Nephron progenitor cell (in vitro differentiated cells): ENCODE measurements at regions not wholly inside any gene's neighbourhood (a gene's known extent, or its start where the extent isn't known, plus 50 kb on each side); places are given as distances from the start of the nearest gene placed in this dataset.

Experiments used
- DNase-seq: peaks from one replicate; pipeline ENCODE4 v3.0.0; 2021
- H3K27ac Mint-ChIP-seq: 2 replicates; pipeline ENCODE4 v1.8.0; 2021; ENCODE audit warnings: mild to moderate bottlenecking, moderate library complexity, mixed read lengths
- H3K27me3 Mint-ChIP-seq: 2 replicates; pipeline ENCODE4 v1.8.0; 2021; ENCODE audit warnings: mild to moderate bottlenecking, low read depth, mixed read lengths; ENCODE audit not compliant: poor library complexity
- H3K36me3 Mint-ChIP-seq: 2 replicates; pipeline ENCODE4 v1.8.0; 2021; ENCODE audit warnings: low read depth, mixed read lengths
- H3K4me1 Mint-ChIP-seq: 2 replicates; pipeline ENCODE4 v1.8.0; 2021; ENCODE audit warnings: mixed read lengths
- H3K4me3 Mint-ChIP-seq: 2 replicates; pipeline ENCODE4 v1.8.0; 2021; ENCODE audit warnings: mild to moderate bottlenecking, moderate library complexity, mixed read lengths
- H3K9me3 Mint-ChIP-seq: 2 replicates; pipeline ENCODE4 v1.8.0; 2021; ENCODE audit warnings: mild to moderate bottlenecking, moderate library complexity, mixed read lengths
- TF ChIP-seq, protein P1 (sequence below): fragments of 200-600 bp; sonication (generic); IDR thresholded peaks from 2 replicates; pipeline ENCODE4 v1.5.0; 2021; ENCODE audit warnings: antibody characterized with exemption

DNA sequence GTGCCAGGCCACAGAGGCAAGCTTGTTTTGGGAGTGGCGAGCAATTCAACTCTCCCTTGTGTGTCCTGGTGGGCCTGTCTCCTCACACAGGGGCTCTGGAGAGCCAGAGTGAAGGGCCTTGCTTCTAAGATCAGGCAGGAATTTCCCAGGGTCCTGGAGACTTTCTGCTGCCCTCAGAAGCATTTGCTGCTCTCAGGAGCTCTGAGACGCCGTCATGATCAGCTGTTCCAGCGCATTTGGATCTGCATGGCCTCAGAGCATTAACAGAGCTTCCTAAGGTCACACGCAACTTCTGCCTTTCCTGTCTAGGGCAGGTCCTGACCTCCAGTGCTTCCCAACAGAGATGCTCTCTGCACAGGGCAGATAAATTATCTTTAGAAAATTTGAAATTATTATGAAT is 52.2 kb upstream of the C10orf90 start:
- TF ChIP-seq, protein P1, sequence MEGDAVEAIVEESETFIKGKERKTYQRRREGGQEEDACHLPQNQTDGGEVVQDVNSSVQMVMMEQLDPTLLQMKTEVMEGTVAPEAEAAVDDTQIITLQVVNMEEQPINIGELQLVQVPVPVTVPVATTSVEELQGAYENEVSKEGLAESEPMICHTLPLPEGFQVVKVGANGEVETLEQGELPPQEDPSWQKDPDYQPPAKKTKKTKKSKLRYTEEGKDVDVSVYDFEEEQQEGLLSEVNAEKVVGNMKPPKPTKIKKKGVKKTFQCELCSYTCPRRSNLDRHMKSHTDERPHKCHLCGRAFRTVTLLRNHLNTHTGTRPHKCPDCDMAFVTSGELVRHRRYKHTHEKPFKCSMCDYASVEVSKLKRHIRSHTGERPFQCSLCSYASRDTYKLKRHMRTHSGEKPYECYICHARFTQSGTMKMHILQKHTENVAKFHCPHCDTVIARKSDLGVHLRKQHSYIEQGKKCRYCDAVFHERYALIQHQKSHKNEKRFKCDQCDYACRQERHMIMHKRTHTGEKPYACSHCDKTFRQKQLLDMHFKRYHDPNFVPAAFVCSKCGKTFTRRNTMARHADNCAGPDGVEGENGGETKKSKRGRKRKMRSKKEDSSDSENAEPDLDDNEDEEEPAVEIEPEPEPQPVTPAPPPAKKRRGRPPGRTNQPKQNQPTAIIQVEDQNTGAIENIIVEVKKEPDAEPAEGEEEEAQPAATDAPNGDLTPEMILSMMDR = no peak
- H3K4me1 Mint-ChIP-seq = no peaks in the 10 kb centered on the region
- H3K36me3 Mint-ChIP-seq = no peaks in the 10 kb centered on the region
- H3K27me3 Mint-ChIP-seq = peaks cover 14% of the 10 kb centered on the region
- peaks cover 5% of the 10 kb centered on the region for H3K9me3 Mint-ChIP-seq
- H3K4me3 Mint-ChIP-seq = no peak overlapping the region
- H3K27ac Mint-ChIP-seq = no peak overlapping the region
- DNase-seq = no peak

DNA sequence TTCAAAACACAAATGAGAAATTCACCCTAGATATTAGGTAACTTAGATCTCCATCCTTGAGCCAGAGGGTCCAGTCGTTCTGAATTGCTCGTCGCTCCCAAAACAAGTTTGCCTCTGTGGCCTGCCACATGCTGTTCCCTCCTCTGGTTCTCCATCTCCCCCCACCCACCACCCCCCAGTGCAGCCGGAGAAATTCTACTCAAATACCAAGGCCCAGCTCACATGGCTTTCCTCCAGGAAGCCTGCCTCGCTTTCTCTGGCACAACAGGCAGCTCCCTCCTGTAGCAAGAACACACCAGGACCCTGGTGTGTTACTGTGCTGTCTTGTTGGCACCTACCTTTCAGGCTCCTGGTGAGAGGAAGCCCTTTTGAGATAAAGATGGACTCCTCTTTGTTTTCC is 52.7 kb upstream of the C10orf90 start:
- H3K9me3 Mint-ChIP-seq = peaks cover 8% of the 10 kb centered on the region
- TF ChIP-seq, protein P1 = no peak
- H3K27me3 Mint-ChIP-seq = peaks cover 14% of the 10 kb centered on the region
- no peak overlapping the region for H3K4me3 Mint-ChIP-seq
- no peak for DNase-seq
- no peaks in the 10 kb centered on the region for H3K36me3 Mint-ChIP-seq
- H3K4me1 Mint-ChIP-seq = no peaks in the 10 kb centered on the region
- H3K27ac Mint-ChIP-seq = no peak overlapping the region

DNA sequence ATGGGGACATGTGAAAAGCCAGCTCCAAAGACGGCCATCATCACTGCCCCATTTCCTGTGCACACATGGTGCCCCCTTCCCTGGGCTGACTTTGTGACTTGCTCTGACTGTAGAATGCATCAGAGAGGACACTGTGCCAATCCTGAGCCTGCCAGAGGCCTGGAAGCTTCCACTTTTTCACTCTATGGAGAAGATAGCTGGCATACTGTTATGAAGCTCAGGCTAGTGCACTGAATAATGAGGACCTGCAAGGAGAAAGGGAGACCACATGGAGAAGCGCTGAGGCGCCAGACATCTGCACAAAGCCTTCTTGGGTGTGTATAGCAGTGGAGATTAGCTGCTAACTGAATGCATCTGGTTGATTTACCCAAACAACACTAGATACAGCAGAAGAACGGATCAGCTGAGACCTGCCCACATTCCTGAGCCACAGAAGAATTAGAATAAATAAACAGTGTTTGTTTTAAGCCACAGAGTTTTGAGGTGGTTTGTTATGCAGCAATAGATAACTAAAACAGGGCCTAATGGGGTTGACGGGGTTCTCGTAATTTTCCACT is 58.9 kb upstream of the C10orf90 start:
- H3K4me1 Mint-ChIP-seq = no peaks in the 10 kb centered on the region
- H3K27ac Mint-ChIP-seq = no peak overlapping the region
- no peaks in the 10 kb centered on the region for H3K36me3 Mint-ChIP-seq
- no peak overlapping the region for H3K4me3 Mint-ChIP-seq
- peaks cover 11% of the 10 kb centered on the region for H3K9me3 Mint-ChIP-seq
- TF ChIP-seq, protein P1 = no peak
- peaks cover 11% of the 10 kb centered on the region for H3K27me3 Mint-ChIP-seq
- DNase-seq = no peak

DNA sequence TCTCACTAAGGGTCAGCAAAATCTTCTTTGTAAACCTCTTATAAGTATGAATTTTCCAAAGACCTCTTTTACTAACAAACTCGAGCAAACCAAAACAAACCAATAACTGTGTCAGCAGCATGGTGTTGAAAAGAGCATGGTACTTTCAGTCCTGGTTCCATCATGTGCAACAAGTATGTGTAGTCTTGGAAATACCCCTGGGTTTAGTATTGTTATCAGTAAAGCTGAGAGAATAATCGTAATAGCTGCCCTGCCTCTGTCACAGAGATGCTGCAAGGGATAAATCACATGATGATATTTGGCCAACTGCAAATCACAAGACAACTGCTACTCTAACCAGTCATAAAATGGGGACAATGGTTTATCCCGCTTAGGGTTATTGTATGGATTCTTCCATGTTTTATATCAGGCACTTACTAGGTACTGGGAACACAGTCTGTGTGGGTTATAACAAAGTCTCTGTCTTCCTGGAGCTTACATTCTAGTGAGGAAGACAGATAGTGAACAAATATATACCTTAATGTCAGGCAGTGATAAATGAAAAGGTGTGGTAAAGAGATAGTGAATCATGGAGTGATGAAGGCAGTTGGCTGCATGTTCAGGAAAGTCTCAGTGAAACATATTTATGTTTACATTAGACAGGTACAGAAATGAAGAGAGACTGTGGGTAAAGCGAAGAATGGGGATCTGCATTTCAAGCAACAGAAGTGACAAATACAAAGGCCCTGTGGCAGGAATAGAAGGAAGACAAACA is 60.5 kb upstream of the C10orf90 start:
- no peaks in the 10 kb centered on the region for H3K4me1 Mint-ChIP-seq
- H3K36me3 Mint-ChIP-seq = no peaks in the 10 kb centered on the region
- no peak for DNase-seq
- TF ChIP-seq, protein P1 = no peak
- peaks cover 11% of the 10 kb centered on the region for H3K27me3 Mint-ChIP-seq
- peaks cover 11% of the 10 kb centered on the region for H3K9me3 Mint-ChIP-seq
- H3K27ac Mint-ChIP-seq = no peak overlapping the region
- no peak overlapping the region for H3K4me3 Mint-ChIP-seq

DNA sequence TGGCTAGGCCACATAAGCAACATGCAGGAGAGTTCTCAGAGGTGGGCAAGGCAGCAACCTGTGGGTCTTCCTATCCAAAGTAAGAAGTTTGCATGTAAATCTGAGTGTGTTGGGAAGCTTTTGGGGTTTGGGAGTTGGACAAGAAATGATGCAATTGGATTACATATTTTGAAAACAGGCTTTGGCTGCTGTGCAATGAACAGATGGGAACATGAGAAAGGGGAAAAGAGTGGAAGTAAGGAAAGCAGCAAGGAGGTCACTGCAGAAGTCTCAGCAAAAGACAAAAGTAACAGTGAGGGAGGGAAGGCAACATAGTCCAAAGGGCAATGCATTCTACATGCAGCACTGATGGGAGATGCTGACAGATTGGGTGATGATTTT is 61.1 kb upstream of the C10orf90 start:
- H3K27ac Mint-ChIP-seq = no peak overlapping the region
- H3K27me3 Mint-ChIP-seq = peaks cover 11% of the 10 kb centered on the region
- no peak overlapping the region for H3K4me3 Mint-ChIP-seq
- peaks cover 11% of the 10 kb centered on the region for H3K9me3 Mint-ChIP-seq
- no peaks in the 10 kb centered on the region for H3K36me3 Mint-ChIP-seq
- no peak for DNase-seq
- TF ChIP-seq, protein P1 = no peak
- H3K4me1 Mint-ChIP-seq = no peaks in the 10 kb centered on the region

DNA sequence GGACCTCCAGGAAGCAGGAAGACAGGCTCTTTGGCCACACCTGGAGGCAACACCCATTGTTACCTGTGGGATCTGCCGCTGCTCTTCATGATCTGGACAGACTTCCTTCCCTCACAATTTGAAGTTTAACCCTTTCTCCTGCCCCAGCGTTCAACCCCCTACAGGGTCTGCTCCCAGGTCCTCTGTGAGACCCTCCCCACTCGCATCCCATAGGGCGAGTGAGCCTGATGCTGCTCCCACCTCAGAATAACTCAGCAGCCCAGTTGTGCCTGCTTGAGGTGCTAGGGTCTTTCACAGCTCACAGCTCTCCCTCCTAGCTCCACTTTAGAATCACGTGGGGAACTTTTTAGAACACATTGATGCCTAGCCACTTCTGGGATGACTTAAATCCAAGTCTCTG is 61.8 kb upstream of the C10orf90 start:
- TF ChIP-seq, protein P1 = no peak
- no peaks in the 10 kb centered on the region for H3K4me1 Mint-ChIP-seq
- peaks cover 10% of the 10 kb centered on the region for H3K9me3 Mint-ChIP-seq
- no peak overlapping the region for H3K4me3 Mint-ChIP-seq
- no peaks in the 10 kb centered on the region for H3K36me3 Mint-ChIP-seq
- DNase-seq = no peak
- no peak overlapping the region for H3K27ac Mint-ChIP-seq
- peaks cover 11% of the 10 kb centered on the region for H3K27me3 Mint-ChIP-seq
